ENCODE measurements at regions not wholly inside any gene's neighbourhood (a gene's known extent, or its start where the extent isn't known, plus 50 kb on each side); places are given as distances from the start of the nearest gene placed in this dataset.

DNA sequence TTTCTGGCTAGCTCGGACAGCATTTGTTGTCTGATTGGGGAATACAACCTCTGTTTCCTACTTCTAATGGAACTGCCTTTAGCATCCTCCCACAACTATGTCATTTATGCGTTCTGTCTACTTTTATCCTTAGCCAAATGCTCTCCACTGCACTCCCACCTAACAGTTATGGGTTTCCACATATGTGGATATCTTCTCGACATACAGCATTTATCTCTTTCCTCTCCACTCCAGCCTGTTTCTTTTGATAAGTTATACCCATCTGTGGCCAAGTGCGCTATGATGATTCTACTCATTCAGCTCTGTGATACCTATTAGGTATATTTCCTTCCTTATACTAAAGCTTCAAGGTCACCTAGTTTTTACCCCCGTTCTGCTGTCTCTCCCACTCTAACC is 122.2 kb upstream of the NAP1L1 start:
- TF ChIP-seq CTCF (IDR thresholded peaks at IDR 0.05) (no peak), POLR2AphosphoS5 (IDR thresholded peaks at IDR 0.05; ENCODE audit: insufficient read depth in 1 of 2, low read depth in 1 of 2) (no peak)

Measured in vagina (tissue), 2 donors.